Muscle of leg (tissue), 3 donors: ENCODE measurements at regions not wholly inside any gene's neighbourhood (a gene's known extent, or its start where the extent isn't known, plus 50 kb on each side); places are given as distances from the start of the nearest gene placed in this dataset.
A peak's percentile ranks its signal among the peaks of the same experiment; 100 is the strongest.

Experiments used
- DNase-seq: peaks from one replicate; pipeline ENCODE4 v3.0.0; 2013
- H3K27ac ChIP-seq: one replicate; pipeline ENCODE4 v1.5.1; 2013; ENCODE audit warnings: mild to moderate bottlenecking, low read length, control low read depth
- H3K27me3 ChIP-seq: one replicate; pipeline ENCODE4 v1.6.1; 2013; ENCODE audit warnings: low read length; ENCODE audit not compliant: control insufficient read depth, insufficient read depth
- H3K36me3 ChIP-seq: one replicate; pipeline ENCODE4 v1.6.1; 2013; ENCODE audit warnings: low read length; ENCODE audit not compliant: control insufficient read depth, insufficient read depth
- H3K4me1 ChIP-seq: one replicate; pipeline ENCODE4 v1.6.1; 2013; ENCODE audit warnings: low read length; ENCODE audit not compliant: control insufficient read depth, insufficient read depth
- H3K4me3 ChIP-seq: one replicate; pipeline ENCODE4 v1.5.1; 2013; ENCODE audit warnings: low read length, control low read depth
- H3K9me3 ChIP-seq: replicated peaks from 2 replicates; pipeline ENCODE4 v1.6.1; 2013; ENCODE audit warnings: low read depth, low read length; ENCODE audit not compliant: control insufficient read depth
- WGBS: methylation state at CpG from one replicate; pipeline ENCODE4 v1.1.5; 2013; ENCODE audit warnings: missing lambda C conversion rate; ENCODE audit not compliant: insufficient coverage; 5-methylcytosine and 5-hydroxymethylcytosine counted together

GRCh38 chr18:40415821-40416220 is 1539.2 kb upstream of the PIK3C3 start:
- H3K27ac ChIP-seq, result no peak overlapping the region
- 100% methylated on average over 1 of the region's 3 CpGs for WGBS

GRCh38 chr18:40415176-40415791 is 1539.8 kb upstream of the PIK3C3 start:
- Histone ChIP-seq H3K27me3 (no peaks in the 10 kb centered on the region), H3K4me3 (no peak overlapping the region), H3K27ac (no peak overlapping the region), H3K4me1 (no peaks in the 10 kb centered on the region), H3K9me3 (no peaks in the 10 kb centered on the region), H3K36me3 (no peaks in the 10 kb centered on the region)
- no peak for DNase-seq
- WGBS, result 94% methylated on average over 2 of the region's 3 CpGs

More at GRCh38 chr18:40415821-40416220, 1539.2 kb upstream of the PIK3C3 start:
- Histone ChIP-seq H3K27me3 (no peaks in the 10 kb centered on the region), H3K9me3 (no peaks in the 10 kb centered on the region), H3K36me3 (no peaks in the 10 kb centered on the region), H3K4me3 (no peak overlapping the region), H3K4me1 (no peaks in the 10 kb centered on the region)
- DNase-seq, result no peak

- Histone ChIP-seq H3K27me3 (no peaks in the 10 kb centered on the region), H3K27ac (no peak overlapping the region), H3K36me3 (no peaks in the 10 kb centered on the region), H3K9me3 (no peaks in the 10 kb centered on the region), H3K4me3 (no peak overlapping the region), H3K4me1 (no peaks in the 10 kb centered on the region)
- DNase-seq, result peak; percentile 20
- no CpG with 5 or more reads among the region's 5 CpGs for WGBS
Measured at GRCh38 chr18:40414155-40414754, 1540.8 kb upstream of the PIK3C3 start.

- H3K4me3 ChIP-seq, result no peak overlapping the region
- H3K4me1 ChIP-seq, result no peaks in the 10 kb centered on the region
- no peaks in the 10 kb centered on the region for H3K27me3 ChIP-seq
- H3K9me3 ChIP-seq, result no peaks in the 10 kb centered on the region
- no peak overlapping the region for H3K27ac ChIP-seq
- no peaks in the 10 kb centered on the region for H3K36me3 ChIP-seq
- 57% methylated on average over 1 of the region's 3 CpGs for WGBS
- DNase-seq, result peak; percentile 55
Measured at GRCh38 chr18:40413160-40413559, 1541.9 kb upstream of the PIK3C3 start.

- no peak overlapping the region for H3K27ac ChIP-seq
- H3K27me3 ChIP-seq, result no peaks in the 10 kb centered on the region
- H3K9me3 ChIP-seq, result no peaks in the 10 kb centered on the region
- no CpG with 5 or more reads among the region's 3 CpGs for WGBS
- no peak for DNase-seq
- no peaks in the 10 kb centered on the region for H3K36me3 ChIP-seq
- no peak overlapping the region for H3K4me3 ChIP-seq
- no peaks in the 10 kb centered on the region for H3K4me1 ChIP-seq
Measured at GRCh38 chr18:40412410-40412809, 1542.6 kb upstream of the PIK3C3 start.

- WGBS, result 7% methylated on average over 2 of the region's 3 CpGs
- peak; percentile 46 for DNase-seq
Measured at GRCh38 chr18:40407909-40408308, 1547.1 kb upstream of the PIK3C3 start.

GRCh38 chr18:40404284-40404683 is 1550.8 kb upstream of the PIK3C3 start:
- no peak for DNase-seq
- H3K4me3 ChIP-seq, result no peak overlapping the region
- no peaks in the 10 kb centered on the region for H3K27me3 ChIP-seq
- no peaks in the 10 kb centered on the region for H3K9me3 ChIP-seq
- no peaks in the 10 kb centered on the region for H3K4me1 ChIP-seq
- H3K36me3 ChIP-seq, result no peaks in the 10 kb centered on the region
- H3K27ac ChIP-seq, result no peak overlapping the region
- no CpG with 5 or more reads among the region's 1 CpG for WGBS

More at GRCh38 chr18:40407909-40408308, 1547.1 kb upstream of the PIK3C3 start:
- H3K4me3 ChIP-seq, result no peak overlapping the region
- no peaks in the 10 kb centered on the region for H3K27me3 ChIP-seq
- no peaks in the 10 kb centered on the region for H3K36me3 ChIP-seq
- no peaks in the 10 kb centered on the region for H3K9me3 ChIP-seq
- no peaks in the 10 kb centered on the region for H3K4me1 ChIP-seq
- H3K27ac ChIP-seq, result no peak overlapping the region

GRCh38 chr18:40402052-40402451 is 1553.0 kb upstream of the PIK3C3 start:
- Histone ChIP-seq H3K36me3 (no peaks in the 10 kb centered on the region), H3K27me3 (no peaks in the 10 kb centered on the region), H3K4me3 (no peak overlapping the region), H3K27ac (no peak overlapping the region), H3K4me1 (no peaks in the 10 kb centered on the region), H3K9me3 (no peaks in the 10 kb centered on the region)
- no CpG with 5 or more reads among the region's 1 CpG for WGBS
- no peak for DNase-seq

- WGBS, result 100% methylated on average over 1 of the region's 2 CpGs
- no peaks in the 10 kb centered on the region for H3K4me1 ChIP-seq
- no peak overlapping the region for H3K4me3 ChIP-seq
- H3K36me3 ChIP-seq, result no peaks in the 10 kb centered on the region
- no peaks in the 10 kb centered on the region for H3K9me3 ChIP-seq
- no peak overlapping the region for H3K27ac ChIP-seq
- no peaks in the 10 kb centered on the region for H3K27me3 ChIP-seq
- no peak for DNase-seq
Measured at GRCh38 chr18:40388121-40388520, 1566.9 kb upstream of the PIK3C3 start.

GRCh38 chr18:40387130-40387787 is 1567.8 kb upstream of the PIK3C3 start:
- no peak overlapping the region for H3K4me3 ChIP-seq
- no peaks in the 10 kb centered on the region for H3K27me3 ChIP-seq
- no peak for DNase-seq
- H3K36me3 ChIP-seq, result no peaks in the 10 kb centered on the region
- WGBS, result 80% methylated on average over 1 of the region's 3 CpGs
- no peak overlapping the region for H3K27ac ChIP-seq
- H3K4me1 ChIP-seq, result no peaks in the 10 kb centered on the region
- H3K9me3 ChIP-seq, result no peaks in the 10 kb centered on the region
